Liver (tissue), 7 donors: ENCODE measurements at regions not wholly inside any gene's neighbourhood (a gene's known extent, or its start where the extent isn't known, plus 50 kb on each side); places are given as distances from the start of the nearest gene placed in this dataset.

Experiments
- DNase-seq: peaks from one replicate; pipeline ENCODE4 v3.0.0-alpha.2; 2017; ENCODE audit warnings: low spot score
- H3K27ac ChIP-seq, 2 donors: one replicate each; pipeline ENCODE4 v1.7.0; 2013; ENCODE audit warnings: inconsistent platforms in 2 of 2, low read length in 2 of 2, control low read depth in 1 of 2, low read depth in 1 of 2, mild to moderate bottlenecking in 1 of 2
- H3K27me3 ChIP-seq, 4 donors: one replicate each; pipeline versions ENCODE4 v1.6.1 to v1.7.0; 2013; ENCODE audit warnings: low read length in 3 of 4, inconsistent platforms in 1 of 4, mild to moderate bottlenecking in 1 of 4, moderate library complexity in 1 of 4; ENCODE audit not compliant: control insufficient read depth in 4 of 4, insufficient read depth in 4 of 4
- H3K36me3 ChIP-seq, 4 donors: one replicate each; pipeline versions ENCODE4 v1.6.1 to v1.7.0; 2013; ENCODE audit warnings: low read length in 3 of 4, mild to moderate bottlenecking in 3 of 4, low read depth in 1 of 4, moderate library complexity in 1 of 4; ENCODE audit not compliant: control insufficient read depth in 4 of 4, insufficient read depth in 3 of 4
- H3K4me1 ChIP-seq, 4 donors: one replicate each; pipeline versions ENCODE4 v1.6.1 to v1.7.0; 2013; ENCODE audit warnings: low read length in 3 of 4, mild to moderate bottlenecking in 3 of 4, moderate library complexity in 1 of 4; ENCODE audit not compliant: control insufficient read depth in 4 of 4, insufficient read depth in 4 of 4
- H3K4me3 ChIP-seq, 3 donors: one replicate each; pipeline versions ENCODE4 v1.6.1 to v1.7.0; 2013; ENCODE audit warnings: low read length in 3 of 3, control low read depth in 1 of 3, low read depth in 1 of 3, mild to moderate bottlenecking in 1 of 3
- H3K9ac ChIP-seq, 2 donors: one replicate each; pipeline ENCODE4 v1.7.0; 2013; ENCODE audit warnings: low read length in 2 of 2, mild to moderate bottlenecking in 2 of 2, moderate library complexity in 2 of 2, control low read depth in 1 of 2, low read depth in 1 of 2
- H3K9me3 ChIP-seq, 4 donors: one replicate each; pipeline versions ENCODE4 v1.6.1 to v1.7.0; 2013; ENCODE audit warnings: low read length in 3 of 4; ENCODE audit not compliant: control insufficient read depth in 4 of 4
- EGR1 ChIP-seq, 2 donors: IDR thresholded peaks; 2 replicates each; pipeline ENCODE4 v1.6.1; 2016 to 2018; ENCODE audit warnings: antibody characterized with exemption in 2 of 2, low read depth in 2 of 2
- FOXA1 ChIP-seq: IDR thresholded peaks from 2 replicates; pipeline ENCODE4 v1.6.1; 2016; ENCODE audit warnings: antibody characterized with exemption
- FOXA2 ChIP-seq: IDR thresholded peaks from 2 replicates; pipeline ENCODE4 v1.6.1; 2016; ENCODE audit warnings: antibody characterized with exemption
- GABPA ChIP-seq, 2 donors: IDR thresholded peaks in 1 of 2; conservative IDR thresholded peaks in 1 of 2; 2 replicates each; pipeline ENCODE4 v1.6.1; 2016; ENCODE audit warnings: antibody characterized with exemption in 2 of 2, mild to moderate bottlenecking in 1 of 2, moderate library complexity in 1 of 2
- HNF4A ChIP-seq, 2 donors: conservative IDR thresholded peaks; 2 replicates each; pipeline ENCODE4 v1.6.1; 2016; ENCODE audit warnings: antibody characterized with exemption in 2 of 2, mild to moderate bottlenecking in 2 of 2
- HNF4G ChIP-seq: IDR thresholded peaks from 2 replicates; pipeline ENCODE4 v1.6.1; 2016; ENCODE audit warnings: antibody characterized with exemption
- JUND ChIP-seq, 2 donors: IDR thresholded peaks; 2 replicates each; pipeline ENCODE4 v1.6.1; 2016; ENCODE audit warnings: antibody characterized with exemption in 2 of 2
- NR2F2 ChIP-seq: IDR thresholded peaks from 2 replicates; pipeline ENCODE4 v1.6.1; 2016; ENCODE audit warnings: antibody characterized with exemption
- RAD21 ChIP-seq, 2 donors: IDR thresholded peaks; 2 replicates each; pipeline ENCODE4 v1.6.1; 2016; ENCODE audit warnings: antibody characterized with exemption in 2 of 2, mild to moderate bottlenecking in 2 of 2
- REST ChIP-seq: IDR thresholded peaks from 2 replicates; pipeline ENCODE4 v1.6.1; 2016; ENCODE audit warnings: antibody characterized with exemption, mild to moderate bottlenecking
- RXRA ChIP-seq, 2 donors: IDR thresholded peaks; 2 replicates each; pipeline ENCODE4 v1.6.1; 2017 to 2018; ENCODE audit warnings: antibody characterized with exemption in 2 of 2, mild to moderate bottlenecking in 1 of 2
- SP1 ChIP-seq: IDR thresholded peaks from 2 replicates; pipeline ENCODE4 v1.6.1; 2018; ENCODE audit warnings: antibody characterized with exemption, mild to moderate bottlenecking
- TAF1 ChIP-seq: conservative IDR thresholded peaks from 2 replicates; pipeline ENCODE4 v1.6.1; 2016; ENCODE audit warnings: antibody characterized with exemption, mild to moderate bottlenecking
- YY1 ChIP-seq: IDR thresholded peaks from 2 replicates; pipeline ENCODE4 v1.6.1; 2016; ENCODE audit warnings: antibody characterized with exemption, mild to moderate bottlenecking
- WGBS: extraction: QIAGEN DNeasy Blood & Tissue Kit; methylation state at CpG from one replicate; pipeline ENCODE4 v1.1.7; 2013; 5-methylcytosine and 5-hydroxymethylcytosine counted together
- TF ChIP-seq, protein P1 (sequence below): IDR thresholded peaks from 2 replicates; pipeline ENCODE4 v1.6.1; 2016; ENCODE audit warnings: antibody characterized with exemption
- TF ChIP-seq, protein P2 (sequence below): IDR thresholded peaks from 2 replicates; pipeline ENCODE4 v1.6.1; 2016; ENCODE audit warnings: antibody characterized with exemption
- TF ChIP-seq, protein P3 (sequence below): IDR thresholded peaks from 2 replicates; pipeline ENCODE4 v1.6.1; 2016; ENCODE audit warnings: antibody characterized with exemption
- donor health status: healthy.
- donor health status: healthy.
- donor health status: healthy.
- donor health status: healthy.

DNA sequence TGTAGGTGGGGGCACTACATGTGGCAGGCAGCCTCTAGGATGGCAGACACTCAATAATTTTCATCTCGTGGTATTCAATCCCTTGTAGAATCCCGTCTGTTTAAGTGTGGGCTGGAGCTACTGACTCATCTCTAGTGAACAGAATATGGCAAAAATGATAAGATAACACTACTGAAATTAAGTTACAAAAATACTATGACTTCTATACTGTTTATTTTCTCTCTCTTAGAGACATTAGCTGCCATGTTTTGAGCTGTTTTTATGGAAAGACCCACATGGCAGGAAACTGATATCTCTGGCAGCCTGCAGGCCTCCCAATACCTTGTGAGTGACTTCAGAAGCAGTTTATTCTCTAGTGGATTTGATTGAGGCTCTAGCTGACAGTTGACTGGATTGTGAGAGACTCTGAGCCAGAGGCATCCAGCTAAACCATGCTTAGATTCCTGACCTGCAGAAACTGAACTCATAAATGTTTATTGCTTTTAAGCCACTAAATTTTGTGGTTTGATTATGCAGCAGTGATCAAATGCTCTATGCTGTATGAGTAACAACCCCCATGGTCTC, 298.8 kb upstream of the CTSO start:
- WGBS: 62% methylated on average over 2 of the region's 2 CpGs
- H3K4me3 ChIP-seq: no peak overlapping the region
- H3K9me3 ChIP-seq: no peaks in the 10 kb centered on the region
- H3K36me3 ChIP-seq: no peaks in the 10 kb centered on the region
- no peak for TF ChIP-seq JUND (IDR thresholded peaks at IDR 0.05)
- TF ChIP-seq, protein P1, sequence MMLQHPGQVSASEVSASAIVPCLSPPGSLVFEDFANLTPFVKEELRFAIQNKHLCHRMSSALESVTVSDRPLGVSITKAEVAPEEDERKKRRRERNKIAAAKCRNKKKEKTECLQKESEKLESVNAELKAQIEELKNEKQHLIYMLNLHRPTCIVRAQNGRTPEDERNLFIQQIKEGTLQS: no peak
- no peak for TF ChIP-seq FOXA2
- TF ChIP-seq RXRA (IDR thresholded peaks at IDR 0.05): no peak
- TF ChIP-seq NR2F2: no peak
- no peak for TF ChIP-seq FOXA1
- no peak for TF ChIP-seq RAD21 (IDR thresholded peaks at IDR 0.05)
- TF ChIP-seq EGR1 (IDR thresholded peaks at IDR 0.05; ENCODE audit: low read depth in 2 of 2): no peak
- no peak for TF ChIP-seq YY1
- TF ChIP-seq TAF1: no peak
- TF ChIP-seq HNF4G: no peak
- H3K4me1 ChIP-seq: no peaks in the 10 kb centered on the region
- H3K27me3 ChIP-seq: no peaks in the 10 kb centered on the region
- no peak overlapping the region for H3K27ac ChIP-seq
- DNase-seq: no peak
- no peak overlapping the region for H3K9ac ChIP-seq

DNA sequence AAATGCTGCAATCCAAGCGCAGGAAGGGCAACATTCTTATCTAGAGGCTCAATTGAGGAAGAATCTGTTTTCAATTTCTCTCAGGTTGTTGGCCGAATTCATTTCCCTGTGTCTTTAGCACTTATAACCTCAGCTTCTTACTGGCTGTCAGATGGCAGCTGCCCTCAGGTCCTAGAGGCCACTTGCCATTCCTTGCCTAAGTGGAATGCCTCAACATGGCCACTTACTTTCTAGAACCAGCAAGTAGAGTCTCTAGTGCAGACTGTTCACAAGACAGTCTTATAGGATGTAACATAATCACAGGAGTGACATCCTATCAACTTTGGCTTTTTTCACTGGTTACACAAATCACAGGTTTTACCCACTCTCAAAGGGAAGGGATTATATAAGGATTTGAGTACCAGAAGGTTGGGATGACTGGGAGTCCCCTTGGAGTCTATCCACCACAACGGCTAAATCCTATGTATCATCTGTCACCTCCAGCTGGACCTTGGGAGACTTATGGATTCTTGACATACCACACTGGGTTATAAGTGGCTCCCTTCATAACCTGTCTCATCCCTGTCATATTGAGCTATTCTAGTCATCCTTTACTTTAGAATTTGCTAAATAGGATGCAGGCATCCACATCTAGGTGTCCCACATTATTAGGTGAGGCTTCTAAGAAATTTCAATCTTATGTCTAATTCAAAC, 297.9 kb upstream of the CTSO start:
- no peak overlapping the region for H3K9ac ChIP-seq
- no peaks in the 10 kb centered on the region for H3K9me3 ChIP-seq
- no peaks in the 10 kb centered on the region for H3K27me3 ChIP-seq
- H3K4me1 ChIP-seq: no peaks in the 10 kb centered on the region
- no peaks in the 10 kb centered on the region for H3K36me3 ChIP-seq
- no peak overlapping the region for H3K4me3 ChIP-seq
- DNase-seq: no peak
- H3K27ac ChIP-seq: no peak overlapping the region
- WGBS: 83% methylated on average over 3 of the region's 3 CpGs
- no peak for TF ChIP-seq SP1
- TF ChIP-seq FOXA2: no peak
- TF ChIP-seq EGR1 (IDR thresholded peaks at IDR 0.05; ENCODE audit: low read depth in 2 of 2): no peak
- TF ChIP-seq, protein P2, sequence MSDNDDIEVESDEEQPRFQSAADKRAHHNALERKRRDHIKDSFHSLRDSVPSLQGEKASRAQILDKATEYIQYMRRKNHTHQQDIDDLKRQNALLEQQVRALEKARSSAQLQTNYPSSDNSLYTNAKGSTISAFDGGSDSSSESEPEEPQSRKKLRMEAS: no peak
- no peak for TF ChIP-seq TAF1
- no peak for TF ChIP-seq FOXA1
- TF ChIP-seq GABPA (IDR thresholded peaks at IDR 0.05 in 1 of 2, conservative IDR thresholded peaks at IDR 0.05 in 1 of 2): no peak
- TF ChIP-seq NR2F2: no peak
- TF ChIP-seq HNF4A (conservative IDR thresholded peaks at IDR 0.05): no peak

- TF ChIP-seq FOXA1 (no peak), EGR1 (IDR thresholded peaks at IDR 0.05; ENCODE audit: low read depth in 2 of 2) (no peak), FOXA2 (no peak), NR2F2 (no peak), RAD21 (IDR thresholded peaks at IDR 0.05) (no peak), RXRA (IDR thresholded peaks at IDR 0.05) (no peak), SP1 (no peak), JUND (IDR thresholded peaks at IDR 0.05) (no peak), REST (no peak), HNF4A (conservative IDR thresholded peaks at IDR 0.05) (no peak), YY1 (no peak), HNF4G (no peak)
- TF ChIP-seq, protein P2: no peak
- TF ChIP-seq, protein P1: no peak
- TF ChIP-seq, protein P3, sequence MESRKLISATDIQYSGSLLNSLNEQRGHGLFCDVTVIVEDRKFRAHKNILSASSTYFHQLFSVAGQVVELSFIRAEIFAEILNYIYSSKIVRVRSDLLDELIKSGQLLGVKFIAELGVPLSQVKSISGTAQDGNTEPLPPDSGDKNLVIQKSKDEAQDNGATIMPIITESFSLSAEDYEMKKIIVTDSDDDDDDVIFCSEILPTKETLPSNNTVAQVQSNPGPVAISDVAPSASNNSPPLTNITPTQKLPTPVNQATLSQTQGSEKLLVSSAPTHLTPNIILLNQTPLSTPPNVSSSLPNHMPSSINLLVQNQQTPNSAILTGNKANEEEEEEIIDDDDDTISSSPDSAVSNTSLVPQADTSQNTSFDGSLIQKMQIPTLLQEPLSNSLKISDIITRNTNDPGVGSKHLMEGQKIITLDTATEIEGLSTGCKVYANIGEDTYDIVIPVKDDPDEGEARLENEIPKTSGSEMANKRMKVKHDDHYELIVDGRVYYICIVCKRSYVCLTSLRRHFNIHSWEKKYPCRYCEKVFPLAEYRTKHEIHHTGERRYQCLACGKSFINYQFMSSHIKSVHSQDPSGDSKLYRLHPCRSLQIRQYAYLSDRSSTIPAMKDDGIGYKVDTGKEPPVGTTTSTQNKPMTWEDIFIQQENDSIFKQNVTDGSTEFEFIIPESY: no peak
- Histone ChIP-seq H3K27me3 (no peaks in the 10 kb centered on the region), H3K27ac (no peak overlapping the region), H3K4me1 (no peaks in the 10 kb centered on the region), H3K4me3 (no peak overlapping the region), H3K9ac (no peak overlapping the region), H3K36me3 (no peaks in the 10 kb centered on the region), H3K9me3 (no peaks in the 10 kb centered on the region)
- DNase-seq: no peak
- WGBS: 77% methylated on average over 3 of the region's 3 CpGs
Observed at GRCh38 chr4:156248917-156249316, 295.3 kb upstream of the CTSO start.
